Breast epithelium (tissue), 4 donors: ENCODE measurements at regions not wholly inside any gene's neighbourhood (a gene's known extent, or its start where the extent isn't known, plus 50 kb on each side); places are given as distances from the start of the nearest gene placed in this dataset.
"Not testable (repeated sequence)": the region's sequence is repeated elsewhere in the genome, so short reads cannot be mapped to it uniquely, and the experiment has no call there.

Experiments
- DNase-seq, 2 donors: peaks; one replicate each; pipeline ENCODE4 v3.0.0-alpha.2; 2019; ENCODE audit warnings: low spot score in 2 of 2
- H3K27ac ChIP-seq, 2 donors: fragments of 200-600 bp; sonication (generic) in 1 of 2; one replicate each; pipeline ENCODE4 v1.5.1; 2016 to 2019; ENCODE audit warnings: mild to moderate bottlenecking in 1 of 2
- H3K27me3 ChIP-seq, 2 donors: fragments of 200-600 bp; sonication (generic) in 1 of 2; one replicate each; pipeline versions ENCODE4 v1.5.1 to v1.6.0; 2017 to 2019; ENCODE audit warnings: control low read depth in 1 of 2, mild to moderate bottlenecking in 1 of 2
- H3K36me3 ChIP-seq: fragments of 200-600 bp; one replicate; pipeline ENCODE4 v1.5.1; 2019
- H3K4me1 ChIP-seq, 2 donors: fragments of 200-600 bp; sonication (generic); one replicate each; pipeline ENCODE4 v1.5.1; 2016 to 2019; ENCODE audit warnings: control low read depth in 1 of 2
- H3K4me3 ChIP-seq, 3 donors: fragments of 200-600 bp; sonication (generic); 1 replicate in 2 of 3; 2 replicates in 1 of 3; pipeline ENCODE4 v1.5.1; 2016 to 2019; ENCODE audit warnings: mild to moderate bottlenecking in 3 of 3, moderate library complexity in 2 of 3
- H3K9me3 ChIP-seq, 2 donors: fragments of 200-600 bp; sonication (generic) in 1 of 2; one replicate each; pipeline ENCODE4 v1.5.1; 2016 to 2019; ENCODE audit warnings: control low read depth in 1 of 2
- POLR2A ChIP-seq: fragments of 450-650 bp; IDR thresholded peaks from one replicate; pipeline ENCODE4 v1.6.1; 2016; ENCODE audit warnings: antibody characterized with exemption, mild to moderate bottlenecking, moderate library complexity
- POLR2AphosphoS5 ChIP-seq, 3 donors: sonication (generic); formaldehyde crosslinking; IDR thresholded peaks; one replicate each; pipeline ENCODE4 v1.6.1; 2017; ENCODE audit warnings: antibody characterized with exemption in 3 of 3
- intact Hi-C: fragments of 100-400 bp; cut with DNase I; formaldehyde crosslinking; loops from one replicate; pipeline ENCODE4 v1.15.1; 2023; ENCODE audit warnings: low total_unique reads
- TF ChIP-seq, protein P1 (sequence below), 3 donors: fragments of 450-650 bp; IDR thresholded peaks; one replicate each; pipeline ENCODE4 v1.5.1; 2016 to 2017; ENCODE audit warnings: antibody characterized with exemption in 3 of 3, mild to moderate bottlenecking in 3 of 3, moderate library complexity in 3 of 3

DNA sequence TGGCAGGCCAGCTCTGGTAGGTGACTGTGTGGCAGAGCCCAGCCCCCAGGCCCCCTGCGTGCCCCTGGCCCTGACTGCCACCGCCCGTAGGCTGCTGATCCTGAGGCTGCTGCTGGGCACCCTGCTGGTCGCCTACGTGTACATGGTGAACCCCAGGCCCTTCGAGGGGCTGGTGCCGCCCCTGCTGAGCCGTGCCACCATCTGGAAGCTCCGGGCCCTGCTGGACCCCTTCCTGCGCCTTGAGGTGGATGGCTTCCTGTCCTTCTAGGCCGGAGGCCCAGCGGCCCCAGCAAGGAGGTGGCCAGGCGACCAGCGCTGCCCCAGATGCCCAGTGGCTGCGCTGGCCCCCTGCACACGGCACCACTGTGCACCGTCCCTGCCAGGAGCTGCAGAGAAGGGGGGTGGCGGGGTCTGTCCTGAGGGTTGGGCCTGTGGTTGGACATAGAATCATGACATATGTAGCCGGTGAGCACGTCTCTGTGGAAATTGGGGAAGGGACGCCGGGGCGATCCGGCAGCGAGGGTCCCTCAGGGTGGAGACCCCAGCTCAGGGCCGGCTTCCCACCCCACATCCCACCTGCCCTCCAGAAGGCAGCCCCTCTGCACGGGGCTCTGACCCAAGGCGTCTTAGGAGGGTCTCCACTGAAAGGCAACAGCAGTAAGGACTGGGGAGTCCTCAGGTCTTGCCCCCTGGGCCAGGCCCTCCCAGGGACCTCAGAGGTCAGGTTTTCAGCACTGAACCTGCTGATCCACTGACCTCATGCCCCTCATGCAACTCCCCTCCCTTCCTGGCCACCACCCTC lies 185.4 kb downstream of the IGLL1 start:
- H3K27me3 ChIP-seq = no peaks in the 10 kb centered on the region
- H3K4me1 ChIP-seq = no peaks in the 10 kb centered on the region
- no peaks in the 10 kb centered on the region for H3K9me3 ChIP-seq
- no peak overlapping the region for H3K27ac ChIP-seq
- no peak overlapping the region for H3K4me3 ChIP-seq
- intact Hi-C loops = no loop called here
- TF ChIP-seq, protein P1, sequence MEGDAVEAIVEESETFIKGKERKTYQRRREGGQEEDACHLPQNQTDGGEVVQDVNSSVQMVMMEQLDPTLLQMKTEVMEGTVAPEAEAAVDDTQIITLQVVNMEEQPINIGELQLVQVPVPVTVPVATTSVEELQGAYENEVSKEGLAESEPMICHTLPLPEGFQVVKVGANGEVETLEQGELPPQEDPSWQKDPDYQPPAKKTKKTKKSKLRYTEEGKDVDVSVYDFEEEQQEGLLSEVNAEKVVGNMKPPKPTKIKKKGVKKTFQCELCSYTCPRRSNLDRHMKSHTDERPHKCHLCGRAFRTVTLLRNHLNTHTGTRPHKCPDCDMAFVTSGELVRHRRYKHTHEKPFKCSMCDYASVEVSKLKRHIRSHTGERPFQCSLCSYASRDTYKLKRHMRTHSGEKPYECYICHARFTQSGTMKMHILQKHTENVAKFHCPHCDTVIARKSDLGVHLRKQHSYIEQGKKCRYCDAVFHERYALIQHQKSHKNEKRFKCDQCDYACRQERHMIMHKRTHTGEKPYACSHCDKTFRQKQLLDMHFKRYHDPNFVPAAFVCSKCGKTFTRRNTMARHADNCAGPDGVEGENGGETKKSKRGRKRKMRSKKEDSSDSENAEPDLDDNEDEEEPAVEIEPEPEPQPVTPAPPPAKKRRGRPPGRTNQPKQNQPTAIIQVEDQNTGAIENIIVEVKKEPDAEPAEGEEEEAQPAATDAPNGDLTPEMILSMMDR (IDR thresholded peaks at IDR 0.05) = no peak
- TF ChIP-seq POLR2A = no peak
- TF ChIP-seq POLR2AphosphoS5 (IDR thresholded peaks at IDR 0.05) = no peak
- H3K36me3 ChIP-seq = no peaks in the 10 kb centered on the region
- DNase-seq = peak in 1 of 2 donors; percentile 50

DNA sequence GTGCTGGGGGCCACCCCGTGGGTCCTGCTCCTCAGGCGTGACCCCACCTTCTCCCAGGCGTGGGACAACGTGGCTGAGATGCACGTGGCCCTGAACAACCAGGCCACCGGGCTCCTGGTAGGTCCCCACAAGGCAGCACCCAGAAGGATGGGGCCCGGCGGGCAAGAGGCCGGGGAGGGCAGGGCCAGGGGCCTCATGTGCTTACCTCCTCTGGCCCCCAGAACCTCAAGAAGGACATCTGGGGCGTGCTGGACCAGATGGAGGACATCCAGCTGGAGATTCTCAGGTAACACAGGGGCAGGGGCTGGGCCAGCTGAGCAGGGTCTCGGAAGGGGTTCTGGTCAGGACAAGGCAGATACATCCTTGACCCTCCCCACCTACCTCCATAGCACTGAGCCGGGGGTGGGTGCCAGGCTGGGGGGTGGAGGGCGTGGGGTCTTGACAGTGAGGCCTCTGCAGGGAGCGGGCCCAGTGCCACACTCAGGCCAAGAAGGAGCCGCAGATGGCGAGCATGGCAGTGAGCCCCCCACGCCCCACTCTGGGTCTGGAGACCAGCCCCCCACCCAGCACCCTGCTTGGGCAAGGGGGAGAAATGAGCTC lies 186.3 kb downstream of the IGLL1 start:
- intact Hi-C loops = no loop called here
- Histone ChIP-seq H3K27ac (no peak overlapping the region), H3K4me1 (no peaks in the 10 kb centered on the region), H3K27me3 (no peaks in the 10 kb centered on the region), H3K9me3 (no peaks in the 10 kb centered on the region), H3K4me3 (no peak overlapping the region), H3K36me3 (no peaks in the 10 kb centered on the region)
- DNase-seq = peak in 1 of 2 donors; percentile 40
- TF ChIP-seq, protein P1 (IDR thresholded peaks at IDR 0.05) = no peak
- TF ChIP-seq POLR2AphosphoS5 (IDR thresholded peaks at IDR 0.05) (no peak), POLR2A (no peak)

DNA sequence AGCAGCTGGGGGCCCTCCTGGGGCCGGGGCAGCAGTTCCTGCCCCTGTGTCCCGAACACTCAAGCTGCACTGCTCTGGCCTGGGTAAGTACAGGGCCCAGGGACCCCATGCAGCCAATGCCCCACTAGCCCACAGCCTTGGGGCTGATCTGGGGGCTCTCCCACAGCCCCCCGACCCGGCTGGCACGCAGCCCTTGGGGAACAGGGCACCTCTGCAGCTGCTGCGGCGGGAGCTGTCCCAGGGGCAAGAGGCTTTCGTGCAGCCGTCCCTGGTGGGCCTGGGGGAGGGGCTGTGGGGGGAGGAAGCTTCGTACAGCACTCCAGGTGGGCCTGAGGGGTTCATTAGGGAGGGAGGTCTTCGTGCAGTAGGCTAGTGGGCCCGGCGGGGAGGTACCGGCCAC lies 186.9 kb downstream of the IGLL1 start:
- peak in 1 of 2 donors; percentile 24 for DNase-seq
- H3K4me1 ChIP-seq, intact Hi-C loops, H3K4me3 ChIP-seq, H3K36me3 ChIP-seq, H3K27ac ChIP-seq, H3K9me3 ChIP-seq, H3K27me3 ChIP-seq: not testable (repeated sequence)

DNA sequence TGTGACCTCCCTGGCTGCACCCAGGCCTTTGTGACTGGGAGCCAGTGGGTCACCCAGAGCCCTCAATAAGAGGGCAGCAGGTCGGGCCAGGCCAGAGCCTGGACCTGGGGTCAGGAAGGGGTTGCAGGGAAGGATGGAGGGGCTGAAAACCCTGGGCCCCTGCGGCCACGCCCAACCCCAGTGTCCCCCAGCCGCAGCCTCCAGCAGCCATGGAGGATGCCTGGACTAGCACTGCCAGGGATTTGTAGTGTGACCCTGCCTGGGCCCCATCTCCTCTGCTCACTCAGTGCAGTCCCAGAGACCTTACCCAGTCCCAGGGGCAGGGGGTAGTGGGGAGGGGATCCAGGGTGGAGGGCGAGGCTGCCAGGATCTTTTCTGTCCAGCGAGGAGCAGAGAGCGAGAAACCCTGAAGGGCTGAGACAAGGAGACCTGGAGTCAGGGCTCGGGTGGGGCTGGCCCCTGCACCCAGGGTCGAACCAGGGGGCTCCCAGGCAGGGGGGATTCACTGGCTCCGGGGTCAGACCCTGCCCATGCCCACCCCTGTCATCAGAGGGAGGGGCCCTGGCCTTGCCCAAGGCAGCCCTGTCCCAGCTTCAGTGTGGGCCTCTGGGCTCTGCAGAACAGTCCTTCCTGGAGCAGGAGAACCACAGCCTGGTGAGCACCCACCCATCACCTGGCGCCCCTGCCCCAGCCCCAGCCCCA lies 187.5 kb downstream of the IGLL1 start:
- intact Hi-C loops = no loop called here
- H3K27ac ChIP-seq = no peak overlapping the region
- no peak for DNase-seq
- no peak overlapping the region for H3K4me3 ChIP-seq
- no peaks in the 10 kb centered on the region for H3K4me1 ChIP-seq
- H3K27me3 ChIP-seq = no peaks in the 10 kb centered on the region
- H3K9me3 ChIP-seq = no peaks in the 10 kb centered on the region
- no peak for TF ChIP-seq POLR2AphosphoS5 (IDR thresholded peaks at IDR 0.05)
- TF ChIP-seq, protein P1 (IDR thresholded peaks at IDR 0.05) = no peak
- no peak for TF ChIP-seq POLR2A
- no peaks in the 10 kb centered on the region for H3K36me3 ChIP-seq

DNA sequence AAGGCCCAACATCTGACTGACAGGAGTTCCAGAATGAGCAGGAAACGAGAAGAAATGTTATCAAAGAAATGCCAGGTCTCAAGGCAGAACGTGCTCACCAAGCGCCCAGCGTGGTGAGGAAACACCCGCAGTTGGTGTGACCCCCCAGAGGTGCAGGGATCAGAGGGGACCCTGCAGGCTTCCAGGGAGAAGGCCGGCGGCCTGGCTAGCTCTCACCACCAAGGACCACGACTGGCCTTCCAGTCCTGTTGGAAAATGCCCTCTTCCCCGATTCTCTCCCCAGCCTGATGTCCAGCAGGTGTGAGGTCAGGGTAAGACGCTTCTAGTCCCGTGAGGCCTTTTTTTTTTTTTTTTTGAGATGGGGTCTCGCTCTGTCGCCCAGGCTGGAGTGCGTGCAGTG lies 189.1 kb downstream of the IGLL1 start:
- intact Hi-C loops = no loop called here
- peak in 1 of 2 donors; percentile 24 for DNase-seq
- no peak overlapping the region for H3K4me3 ChIP-seq
- H3K9me3 ChIP-seq = no peaks in the 10 kb centered on the region
- no peak overlapping the region for H3K27ac ChIP-seq
- no peaks in the 10 kb centered on the region for H3K27me3 ChIP-seq
- no peaks in the 10 kb centered on the region for H3K4me1 ChIP-seq
- no peaks in the 10 kb centered on the region for H3K36me3 ChIP-seq
- TF ChIP-seq POLR2AphosphoS5 (IDR thresholded peaks at IDR 0.05) (no peak), POLR2A (no peak)
- TF ChIP-seq, protein P1 (IDR thresholded peaks at IDR 0.05) = no peak
